Cardiac muscle cell (in vitro differentiated cells and primary cell): ENCODE measurements at regions not wholly inside any gene's neighbourhood (a gene's known extent, or its start where the extent isn't known, plus 50 kb on each side); places are given as distances from the start of the nearest gene placed in this dataset.

Experiments used
- DNase-seq, 2 donors: peaks; one replicate each; pipeline versions ENCODE4 v3.0.0 to v3.0.0-alpha.2; 2010 to 2017; ENCODE audit warnings: low read depth in 1 of 2, low spot score in 1 of 2
- H3K27ac ChIP-seq: fragments of 200-600 bp; sonication (generic); 2 replicates; pipeline ENCODE4 v1.5.1; 2016
- H3K27me3 ChIP-seq: fragments of 200-600 bp; sonication (generic); 2 replicates; pipeline ENCODE4 v1.6.0; 2016; ENCODE audit warnings: control low read depth
- H3K36me3 ChIP-seq: fragments of 200-600 bp; sonication (generic); 2 replicates; pipeline ENCODE4 v1.5.1; 2016; ENCODE audit warnings: control low read depth
- H3K4me1 ChIP-seq: fragments of 200-600 bp; sonication (generic); 2 replicates; pipeline ENCODE4 v1.8.1; 2017; ENCODE audit warnings: low read depth, mild to moderate bottlenecking, mixed run types
- H3K4me3 ChIP-seq: fragments of 200-600 bp; sonication (generic); 2 replicates; pipeline ENCODE4 v1.5.1; 2016; ENCODE audit warnings: mild to moderate bottlenecking
- H3K9me3 ChIP-seq: fragments of 200-600 bp; sonication (generic); 2 replicates; pipeline ENCODE4 v1.5.1; 2017; ENCODE audit warnings: low read depth, mild to moderate bottlenecking, control low read depth
- TF ChIP-seq, protein P1 (sequence below): IDR thresholded peaks from 2 replicates; pipeline ENCODE4 v1.5.1; 2012; ENCODE audit warnings: low read depth, mild to moderate bottlenecking, low read length

DNA sequence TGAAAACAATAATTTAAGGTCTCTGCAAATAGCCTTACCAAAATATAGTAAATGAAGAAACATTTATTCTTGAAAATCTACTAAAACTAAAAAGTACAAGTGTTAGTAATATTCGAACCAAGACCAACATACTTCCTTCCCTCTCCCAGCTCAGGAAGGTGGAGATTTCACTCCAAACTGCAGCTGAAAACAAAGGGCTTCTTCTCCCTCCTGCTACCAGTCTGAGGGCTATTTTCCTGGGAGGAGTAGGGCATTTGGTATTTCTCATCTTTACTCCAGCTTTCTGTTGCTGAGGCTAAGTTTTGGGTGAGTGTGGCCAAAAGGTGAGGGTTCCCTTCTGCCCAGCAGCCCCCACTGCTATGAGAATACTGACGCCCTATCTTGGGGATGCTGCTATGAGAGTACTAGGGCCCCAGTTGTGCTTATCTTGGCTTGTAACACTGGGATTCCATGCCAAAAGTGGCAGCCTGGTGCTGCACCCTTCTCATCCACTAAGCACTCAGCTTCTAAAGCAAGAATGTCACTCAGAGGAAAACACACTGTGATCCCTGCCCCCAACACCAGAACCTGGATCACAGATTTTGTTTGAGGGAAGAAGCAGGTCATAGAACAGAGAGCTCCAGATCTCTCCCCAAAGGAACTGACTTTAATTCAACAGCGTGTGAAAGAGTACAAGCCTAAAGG is 130.7 kb upstream of the KLF7 start:
- Histone ChIP-seq H3K27me3 (no peaks in the 10 kb centered on the region), H3K4me1 (peaks cover 10% of the 10 kb centered on the region), H3K36me3 (no peaks in the 10 kb centered on the region), H3K27ac (peak overlapping the region; percentile 68), H3K4me3 (no peak overlapping the region), H3K9me3 (no peaks in the 10 kb centered on the region)
- TF ChIP-seq, protein P1, sequence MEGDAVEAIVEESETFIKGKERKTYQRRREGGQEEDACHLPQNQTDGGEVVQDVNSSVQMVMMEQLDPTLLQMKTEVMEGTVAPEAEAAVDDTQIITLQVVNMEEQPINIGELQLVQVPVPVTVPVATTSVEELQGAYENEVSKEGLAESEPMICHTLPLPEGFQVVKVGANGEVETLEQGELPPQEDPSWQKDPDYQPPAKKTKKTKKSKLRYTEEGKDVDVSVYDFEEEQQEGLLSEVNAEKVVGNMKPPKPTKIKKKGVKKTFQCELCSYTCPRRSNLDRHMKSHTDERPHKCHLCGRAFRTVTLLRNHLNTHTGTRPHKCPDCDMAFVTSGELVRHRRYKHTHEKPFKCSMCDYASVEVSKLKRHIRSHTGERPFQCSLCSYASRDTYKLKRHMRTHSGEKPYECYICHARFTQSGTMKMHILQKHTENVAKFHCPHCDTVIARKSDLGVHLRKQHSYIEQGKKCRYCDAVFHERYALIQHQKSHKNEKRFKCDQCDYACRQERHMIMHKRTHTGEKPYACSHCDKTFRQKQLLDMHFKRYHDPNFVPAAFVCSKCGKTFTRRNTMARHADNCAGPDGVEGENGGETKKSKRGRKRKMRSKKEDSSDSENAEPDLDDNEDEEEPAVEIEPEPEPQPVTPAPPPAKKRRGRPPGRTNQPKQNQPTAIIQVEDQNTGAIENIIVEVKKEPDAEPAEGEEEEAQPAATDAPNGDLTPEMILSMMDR, result no peak
- DNase-seq, result peak in 1 of 2 donors; percentile 52

DNA sequence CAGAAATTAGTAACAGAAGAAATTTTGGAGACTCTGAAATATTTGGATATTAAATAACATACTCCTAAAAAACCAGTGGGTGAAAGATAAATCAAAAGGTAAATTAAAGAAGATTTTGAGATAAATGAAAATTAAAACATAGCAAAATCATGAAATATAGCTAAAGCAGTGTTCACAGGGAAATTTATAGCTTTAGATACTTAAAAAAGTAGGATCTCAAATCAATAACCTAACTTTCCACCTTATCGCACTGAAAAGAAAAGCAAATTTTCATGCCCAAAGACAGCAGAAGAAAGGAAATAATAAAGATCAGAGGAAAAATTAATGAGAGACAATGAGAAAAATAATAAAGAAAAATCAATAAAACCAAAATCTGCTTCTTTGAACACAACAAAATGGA is 135.1 kb upstream of the KLF7 start:
- DNase-seq, result no peak
- TF ChIP-seq, protein P1, result no peak

DNA sequence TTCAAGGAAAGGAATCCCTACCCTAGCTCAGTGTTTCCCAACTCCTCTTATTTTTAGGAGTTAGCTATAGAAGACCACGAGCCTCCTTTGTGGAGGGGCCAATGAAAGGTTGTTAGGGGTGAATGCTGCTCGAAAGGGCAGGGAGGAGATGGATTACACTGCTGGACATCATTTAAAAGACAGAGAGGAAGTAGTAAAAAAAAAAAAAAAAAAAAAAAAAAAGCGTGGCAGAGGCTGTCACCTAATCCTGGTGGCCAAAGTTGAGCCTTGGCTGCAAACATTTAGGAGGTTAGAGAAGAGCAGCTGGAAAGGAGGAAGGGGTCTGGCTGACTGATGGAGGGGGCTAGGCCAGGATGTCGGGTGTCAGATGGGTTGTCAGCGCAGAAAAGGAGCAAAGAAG is 139.0 kb upstream of the KLF7 start:
- no peak overlapping the region for H3K27ac ChIP-seq
- no peaks in the 10 kb centered on the region for H3K27me3 ChIP-seq
- H3K36me3 ChIP-seq, result no peaks in the 10 kb centered on the region
- no peaks in the 10 kb centered on the region for H3K4me1 ChIP-seq
- TF ChIP-seq, protein P1, result no peak
- H3K4me3 ChIP-seq, result no peak overlapping the region
- H3K9me3 ChIP-seq, result no peaks in the 10 kb centered on the region
- no peak for DNase-seq

More for the DNA sequence above, 135.1 kb upstream of the KLF7 start:
- Histone ChIP-seq H3K4me1 (peaks cover 10% of the 10 kb centered on the region), H3K4me3 (no peak overlapping the region), H3K36me3 (no peaks in the 10 kb centered on the region), H3K9me3 (no peaks in the 10 kb centered on the region), H3K27ac (no peak overlapping the region), H3K27me3 (no peaks in the 10 kb centered on the region)

DNA sequence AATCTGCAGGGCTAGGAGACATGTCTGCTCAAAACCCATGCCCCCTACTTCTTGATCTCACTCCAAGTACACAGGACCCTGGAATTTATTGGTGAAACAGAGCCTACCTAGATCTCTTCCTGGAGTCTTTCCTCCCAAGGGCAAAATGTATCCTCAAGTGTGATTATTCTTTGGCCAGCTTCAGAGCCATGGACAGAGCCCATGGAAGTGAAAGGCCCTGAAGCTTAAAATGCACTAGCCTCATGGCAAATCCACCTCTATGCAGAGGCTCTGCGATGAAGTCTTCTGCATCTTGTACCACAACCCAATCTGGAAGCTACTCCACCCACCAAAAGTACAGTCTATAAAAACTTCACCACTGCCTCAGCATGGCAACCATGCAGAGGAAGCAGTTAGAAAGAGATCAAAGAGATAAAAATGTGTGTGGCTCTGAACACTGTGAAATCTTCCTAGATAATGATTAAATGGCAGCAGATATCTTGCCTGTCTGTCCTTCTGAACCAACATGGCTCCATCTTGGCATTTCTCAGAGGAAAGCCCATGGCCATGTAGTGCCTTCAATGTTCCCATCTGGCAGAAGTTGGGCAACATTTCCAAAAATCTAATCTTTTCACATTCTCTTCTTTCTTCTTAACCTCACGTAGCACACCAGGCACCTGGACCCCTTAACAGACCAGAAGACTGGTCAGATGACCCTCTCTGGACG is 142.9 kb upstream of the KLF7 start:
- DNase-seq, result peak in 1 of 2 donors; percentile 26
- H3K9me3 ChIP-seq, result no peaks in the 10 kb centered on the region
- H3K27ac ChIP-seq, result no peak overlapping the region
- no peaks in the 10 kb centered on the region for H3K4me1 ChIP-seq
- H3K27me3 ChIP-seq, result no peaks in the 10 kb centered on the region
- no peaks in the 10 kb centered on the region for H3K36me3 ChIP-seq
- TF ChIP-seq, protein P1, result no peak
- no peak overlapping the region for H3K4me3 ChIP-seq

DNA sequence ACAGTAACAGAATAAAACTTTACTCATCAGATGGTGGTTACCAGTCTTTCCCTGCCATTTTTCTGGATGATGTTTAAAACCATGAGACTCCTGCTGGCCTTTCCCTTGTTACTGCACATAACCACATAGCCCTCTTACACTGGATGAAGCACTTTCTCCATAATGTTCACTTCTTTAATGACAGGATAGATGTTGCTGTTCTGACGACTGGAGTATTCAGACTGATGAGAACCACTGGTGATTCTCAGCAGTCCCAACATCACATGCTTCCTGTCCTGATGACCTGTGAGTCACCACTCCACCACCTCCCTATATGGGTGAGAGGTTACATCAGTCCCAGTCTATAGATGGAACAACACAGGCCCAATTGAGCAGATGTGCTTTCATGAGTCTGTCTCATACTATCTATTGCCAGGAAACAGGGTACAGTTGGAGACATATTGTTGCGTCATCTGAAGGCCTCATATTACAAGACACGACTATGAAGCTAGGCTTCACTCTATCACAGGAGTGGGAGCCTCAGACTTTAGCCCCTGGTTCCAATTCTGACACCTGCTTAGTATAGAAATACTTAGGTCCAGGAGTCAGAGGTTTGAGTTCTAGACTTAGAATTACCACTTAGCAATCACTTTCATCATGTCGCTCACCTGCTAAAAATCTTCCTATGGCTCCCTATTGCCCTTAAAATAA is 145.7 kb upstream of the KLF7 start:
- Histone ChIP-seq H3K9me3 (no peaks in the 10 kb centered on the region), H3K36me3 (no peaks in the 10 kb centered on the region), H3K27ac (no peak overlapping the region), H3K4me3 (no peak overlapping the region), H3K27me3 (no peaks in the 10 kb centered on the region), H3K4me1 (no peaks in the 10 kb centered on the region)
- DNase-seq, result peak in 1 of 2 donors; percentile 97
- TF ChIP-seq, protein P1, result peak; percentile 60
